SU-DHL-6 (cell line): ENCODE measurements at regions not wholly inside any gene's neighbourhood (a gene's known extent, or its start where the extent isn't known, plus 50 kb on each side); places are given as distances from the start of the nearest gene placed in this dataset.

Experiments used
- H2AFZ ChIP-seq: fragments of 200-600 bp; sonication (generic); 2 replicates; pipeline ENCODE4 v1.6.1; 2014; ENCODE audit warnings: low read depth, mild to moderate bottlenecking, moderate library complexity, mixed read lengths, antibody characterized with exemption, low read length; ENCODE audit not compliant: severe bottlenecking
- H3F3A ChIP-seq: fragments of 200-600 bp; shearing (Covaris generic); 2 replicates; pipeline ENCODE4 v1.6.0; 2016; ENCODE audit warnings: antibody characterized with exemption, mild to moderate bottlenecking; ENCODE audit not compliant: insufficient read depth
- H3K27ac ChIP-seq: fragments of 200-600 bp; sonication (generic); 2 replicates; pipeline ENCODE4 v1.5.1; 2016; ENCODE audit warnings: low read depth, mild to moderate bottlenecking, low read length, moderate library complexity, mixed read lengths
- H3K27me3 ChIP-seq: fragments of 200-600 bp; sonication (generic), shearing (Covaris generic); 2 replicates; pipeline ENCODE4 v1.6.0; 2014; ENCODE audit warnings: mild to moderate bottlenecking, low read length
- H3K36me3 ChIP-seq: fragments of 200-600 bp; sonication (generic); 2 replicates; pipeline ENCODE4 v1.6.1; 2014; ENCODE audit warnings: mild to moderate bottlenecking, low read length, mixed read lengths
- H3K4me2 ChIP-seq: fragments of 300-600, 200-600 bp; shearing (Covaris generic), sonication (generic); 2 replicates; pipeline ENCODE4 v1.6.0; 2014; ENCODE audit warnings: low read length, low read depth, mild to moderate bottlenecking; ENCODE audit not compliant: poor library complexity, severe bottlenecking
- H3K4me3 ChIP-seq: fragments of 200-600 bp; sonication (generic); 2 replicates; pipeline ENCODE4 v1.5.1; 2014; ENCODE audit warnings: antibody characterized with exemption, low read length, mild to moderate bottlenecking, mixed read lengths; ENCODE audit not compliant: insufficient read depth, poor library complexity, severe bottlenecking
- H3K79me2 ChIP-seq: fragments of 200-600 bp; sonication (generic); 2 replicates; pipeline ENCODE4 v1.6.1; 2014; ENCODE audit warnings: mild to moderate bottlenecking, low read length, moderate library complexity; ENCODE audit not compliant: insufficient read depth
- H3K9ac ChIP-seq: fragments of 200-600 bp; sonication (generic); 2 replicates; pipeline ENCODE4 v1.7.0; 2014; ENCODE audit warnings: mild to moderate bottlenecking, low read length
- H3K9me2 ChIP-seq: fragments of 200-600 bp; sonication (generic); replicated peaks from 2 replicates; pipeline ENCODE4 v1.6.1; 2014; ENCODE audit warnings: low read length; ENCODE audit not compliant: insufficient read depth
- H3K9me3 ChIP-seq: fragments of 200-600 bp; sonication (generic); 2 replicates; pipeline ENCODE4 v1.6.1; 2014; ENCODE audit warnings: low read length, mixed read lengths; ENCODE audit not compliant: insufficient read depth
- H4K20me1 ChIP-seq: fragments of 200-600 bp; sonication (generic); 2 replicates; pipeline ENCODE4 v1.6.1; 2014; ENCODE audit warnings: low read depth, mild to moderate bottlenecking, antibody characterized with exemption, low read length, moderate library complexity, mixed read lengths
- EZH2phosphoT487 ChIP-seq: fragments of 200-600 bp; sonication (generic), shearing (Covaris generic); conservative IDR thresholded peaks from 2 replicates; pipeline ENCODE4 v1.6.1; 2018; ENCODE audit warnings: mild to moderate bottlenecking, antibody characterized with exemption, low read length, moderate library complexity, mixed read lengths
- TF ChIP-seq, protein P1 (sequence below): fragments of 200-600 bp; sonication (generic); IDR thresholded peaks from one replicate; pipeline ENCODE4 v1.5.1; 2017; ENCODE audit warnings: antibody characterized with exemption, mild to moderate bottlenecking, low read length, moderate library complexity; ENCODE audit not compliant: insufficient read depth, poor library complexity, severe bottlenecking

- TF ChIP-seq, protein P1, sequence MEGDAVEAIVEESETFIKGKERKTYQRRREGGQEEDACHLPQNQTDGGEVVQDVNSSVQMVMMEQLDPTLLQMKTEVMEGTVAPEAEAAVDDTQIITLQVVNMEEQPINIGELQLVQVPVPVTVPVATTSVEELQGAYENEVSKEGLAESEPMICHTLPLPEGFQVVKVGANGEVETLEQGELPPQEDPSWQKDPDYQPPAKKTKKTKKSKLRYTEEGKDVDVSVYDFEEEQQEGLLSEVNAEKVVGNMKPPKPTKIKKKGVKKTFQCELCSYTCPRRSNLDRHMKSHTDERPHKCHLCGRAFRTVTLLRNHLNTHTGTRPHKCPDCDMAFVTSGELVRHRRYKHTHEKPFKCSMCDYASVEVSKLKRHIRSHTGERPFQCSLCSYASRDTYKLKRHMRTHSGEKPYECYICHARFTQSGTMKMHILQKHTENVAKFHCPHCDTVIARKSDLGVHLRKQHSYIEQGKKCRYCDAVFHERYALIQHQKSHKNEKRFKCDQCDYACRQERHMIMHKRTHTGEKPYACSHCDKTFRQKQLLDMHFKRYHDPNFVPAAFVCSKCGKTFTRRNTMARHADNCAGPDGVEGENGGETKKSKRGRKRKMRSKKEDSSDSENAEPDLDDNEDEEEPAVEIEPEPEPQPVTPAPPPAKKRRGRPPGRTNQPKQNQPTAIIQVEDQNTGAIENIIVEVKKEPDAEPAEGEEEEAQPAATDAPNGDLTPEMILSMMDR, result no peak
- no peak for TF ChIP-seq EZH2phosphoT487
- H2AFZ ChIP-seq, result no peak overlapping the region
- H3K4me2 ChIP-seq, result no peak overlapping the region
- H3K79me2 ChIP-seq, result no peaks in the 10 kb centered on the region
- H3K9me3 ChIP-seq, result no peaks in the 10 kb centered on the region
- no peaks in the 10 kb centered on the region for H4K20me1 ChIP-seq
- no peaks in the 10 kb centered on the region for H3K27me3 ChIP-seq
- no peak overlapping the region for H3K4me3 ChIP-seq
- H3K9ac ChIP-seq, result no peak overlapping the region
- H3K27ac ChIP-seq, result no peak overlapping the region
- H3K9me2 ChIP-seq, result no peaks in the 10 kb centered on the region
- no peaks in the 10 kb centered on the region for H3F3A ChIP-seq
- no peaks in the 10 kb centered on the region for H3K36me3 ChIP-seq
These were observed 113.8 kb upstream of the G2E3 start for GRCh38 chr14:30445011-30445793.

DNA sequence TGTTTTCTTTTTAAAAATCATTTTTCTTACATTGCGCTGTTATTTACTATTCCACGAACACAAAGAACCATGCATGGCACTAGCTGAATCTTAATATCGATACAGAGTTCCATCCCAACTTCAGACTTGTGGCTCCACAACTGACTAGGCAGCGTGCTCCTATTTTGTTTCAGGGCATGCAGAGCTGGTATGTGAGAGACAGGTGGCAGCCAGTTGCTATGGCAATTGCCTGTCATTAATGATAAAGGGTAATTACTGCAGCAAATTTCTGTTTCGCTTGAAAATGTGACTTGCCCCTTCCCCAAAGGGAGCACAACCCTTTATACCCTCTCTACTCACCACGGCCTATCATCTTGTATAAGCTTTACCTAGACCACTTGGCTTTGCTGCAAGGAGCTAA, 113.1 kb upstream of the G2E3 start:
- no peaks in the 10 kb centered on the region for H4K20me1 ChIP-seq
- no peak overlapping the region for H3K4me3 ChIP-seq
- H3K27ac ChIP-seq, result no peak overlapping the region
- H3K36me3 ChIP-seq, result no peaks in the 10 kb centered on the region
- no peak overlapping the region for H3K4me2 ChIP-seq
- H3K9me3 ChIP-seq, result no peaks in the 10 kb centered on the region
- H3K79me2 ChIP-seq, result no peaks in the 10 kb centered on the region
- no peaks in the 10 kb centered on the region for H3K9me2 ChIP-seq
- no peak overlapping the region for H2AFZ ChIP-seq
- no peak overlapping the region for H3K9ac ChIP-seq
- H3F3A ChIP-seq, result no peaks in the 10 kb centered on the region
- TF ChIP-seq, protein P1, result no peak
- no peak for TF ChIP-seq EZH2phosphoT487
- H3K27me3 ChIP-seq, result no peaks in the 10 kb centered on the region

DNA sequence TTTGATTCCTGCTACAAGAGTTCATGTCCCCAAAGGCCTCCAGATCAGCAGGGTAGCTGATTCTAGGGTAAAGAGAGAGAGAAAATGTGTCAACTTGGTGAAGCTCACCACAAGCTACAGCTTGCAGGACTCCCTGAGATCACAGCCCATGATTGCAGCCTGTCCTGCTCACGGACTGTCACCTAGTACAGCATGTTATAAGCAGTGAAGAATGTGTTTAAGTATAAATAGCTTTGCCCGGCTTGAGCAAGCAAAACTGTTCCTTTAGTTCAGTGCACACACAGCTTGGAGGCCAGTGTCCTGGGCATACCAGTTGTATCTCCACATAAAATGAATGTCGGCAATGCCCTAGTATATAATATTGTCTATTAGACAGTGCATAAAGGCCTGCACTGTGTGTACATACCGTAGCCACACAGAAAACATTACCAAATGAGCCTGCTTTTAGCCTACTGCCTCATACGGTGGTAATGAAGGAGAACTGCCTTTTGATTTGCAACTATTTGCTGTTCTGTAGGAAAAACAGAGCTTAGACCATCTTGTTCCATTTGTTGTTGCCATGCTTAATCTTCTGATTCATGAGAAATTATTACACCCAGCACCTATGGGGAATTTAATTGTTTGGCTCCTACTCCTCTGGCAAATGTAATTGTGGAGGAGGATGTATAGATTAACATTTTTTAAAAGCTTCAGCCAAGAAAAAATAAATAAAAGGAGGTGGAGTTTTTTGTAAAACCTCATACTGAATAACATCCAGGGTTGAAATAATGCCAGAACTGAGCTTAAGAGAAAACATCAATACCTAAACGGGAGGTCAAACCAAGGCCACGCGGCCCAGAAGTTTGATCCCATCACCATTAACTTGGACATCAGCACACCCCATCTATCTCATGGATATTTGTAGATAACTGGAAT, 108.1 kb upstream of the G2E3 start:
- Histone ChIP-seq H3K4me3 (no peak overlapping the region), H3K4me2 (no peak overlapping the region), H4K20me1 (no peaks in the 10 kb centered on the region), H3K36me3 (no peaks in the 10 kb centered on the region), H3K9ac (no peak overlapping the region), H3K9me3 (no peaks in the 10 kb centered on the region), H3K27me3 (no peaks in the 10 kb centered on the region), H3K9me2 (no peaks in the 10 kb centered on the region), H2AFZ (no peak overlapping the region), H3F3A (no peaks in the 10 kb centered on the region), H3K27ac (no peak overlapping the region), H3K79me2 (no peaks in the 10 kb centered on the region)
- no peak for TF ChIP-seq EZH2phosphoT487
- TF ChIP-seq, protein P1, result no peak
